ENCODE measurements at regions not wholly inside any gene's neighbourhood (a gene's known extent, or its start where the extent isn't known, plus 50 kb on each side); places are given as distances from the start of the nearest gene placed in this dataset.

GRCh38 chr3:18066899-18067582 is 324.6 kb upstream of the TBC1D5 start:
- no peak overlapping the region for H3K4me3 ChIP-seq (ENCODE audit: low read depth, low read length)
- no peak overlapping the region for H3K9ac ChIP-seq (ENCODE audit: low read depth, low read length)
- no peaks in the 10 kb centered on the region for H3K36me3 ChIP-seq (ENCODE audit: control insufficient read depth, insufficient read depth, low read length)
- peaks cover 4% of the 10 kb centered on the region; the same call in 1 of the 2 replicates for H3K4me1 ChIP-seq (ENCODE audit: control insufficient read depth, insufficient read depth, low read length)
- H3K27ac ChIP-seq (ENCODE audit: low read depth, low read length), result no peak overlapping the region
- H3K9me3 ChIP-seq (ENCODE audit: control insufficient read depth, insufficient read depth, low read length), result no peaks in the 10 kb centered on the region
- no peaks in the 10 kb centered on the region for H3K27me3 ChIP-seq (ENCODE audit: control insufficient read depth, insufficient read depth, low read length)

- no peak overlapping the region for H3K9ac ChIP-seq (ENCODE audit: low read depth, low read length)
- 0 out of 2 replicates have a peak, but pooled peaks cover 3% of the 10 kb centered on the region for H3K4me1 ChIP-seq (ENCODE audit: control insufficient read depth, insufficient read depth, low read length)
- H3K4me3 ChIP-seq (ENCODE audit: low read depth, low read length), result no peak overlapping the region
- no peaks in the 10 kb centered on the region for H3K9me3 ChIP-seq (ENCODE audit: control insufficient read depth, insufficient read depth, low read length)
- H3K27me3 ChIP-seq (ENCODE audit: control insufficient read depth, insufficient read depth, low read length), result no peaks in the 10 kb centered on the region
- H3K27ac ChIP-seq (ENCODE audit: low read depth, low read length), result no peak overlapping the region
- no peaks in the 10 kb centered on the region for H3K36me3 ChIP-seq (ENCODE audit: control insufficient read depth, insufficient read depth, low read length)
These were observed 322.2 kb upstream of the TBC1D5 start for GRCh38 chr3:18064586-18064985.

- no peak overlapping the region for H3K27ac ChIP-seq (ENCODE audit: low read depth, low read length)
- no peaks in the 10 kb centered on the region for H3K4me1 ChIP-seq (ENCODE audit: control insufficient read depth, insufficient read depth, low read length)
- H3K9ac ChIP-seq (ENCODE audit: low read depth, low read length), result no peak overlapping the region
- H3K9me3 ChIP-seq (ENCODE audit: control insufficient read depth, insufficient read depth, low read length), result no peaks in the 10 kb centered on the region
- no peaks in the 10 kb centered on the region for H3K27me3 ChIP-seq (ENCODE audit: control insufficient read depth, insufficient read depth, low read length)
- H3K36me3 ChIP-seq (ENCODE audit: control insufficient read depth, insufficient read depth, low read length), result no peaks in the 10 kb centered on the region
- no peak overlapping the region for H3K4me3 ChIP-seq (ENCODE audit: low read depth, low read length)
These were observed 320.2 kb upstream of the TBC1D5 start for GRCh38 chr3:18062657-18063025.

GRCh38 chr3:18061737-18062656 is 319.6 kb upstream of the TBC1D5 start:
- H3K4me1 ChIP-seq (ENCODE audit: control insufficient read depth, insufficient read depth, low read length), result no peaks in the 10 kb centered on the region
- no peaks in the 10 kb centered on the region for H3K9me3 ChIP-seq (ENCODE audit: control insufficient read depth, insufficient read depth, low read length)
- no peak overlapping the region for H3K4me3 ChIP-seq (ENCODE audit: low read depth, low read length)
- H3K9ac ChIP-seq (ENCODE audit: low read depth, low read length), result no peak overlapping the region
- H3K36me3 ChIP-seq (ENCODE audit: control insufficient read depth, insufficient read depth, low read length), result no peaks in the 10 kb centered on the region
- no peak overlapping the region for H3K27ac ChIP-seq (ENCODE audit: low read depth, low read length)
- no peaks in the 10 kb centered on the region for H3K27me3 ChIP-seq (ENCODE audit: control insufficient read depth, insufficient read depth, low read length)

DNA sequence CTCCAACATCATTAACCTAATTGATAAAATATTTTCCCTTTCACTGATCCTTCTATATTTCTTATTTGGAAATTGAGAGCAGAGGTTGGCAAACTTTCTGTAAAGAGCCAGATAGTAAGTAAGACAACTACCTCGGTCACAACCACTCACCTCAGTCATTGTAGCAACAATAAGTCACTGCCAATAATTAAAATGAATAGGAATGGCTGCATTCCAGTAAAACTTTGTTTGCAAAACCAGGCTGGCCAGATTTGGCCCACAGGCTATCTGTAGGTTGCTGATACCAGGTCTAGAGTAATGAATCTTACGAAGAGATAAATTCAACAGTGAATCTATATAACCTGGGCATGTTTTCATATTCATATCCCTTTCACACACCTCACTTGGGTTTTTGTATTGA is 316.2 kb upstream of the TBC1D5 start:
- Histone ChIP-seq H3K27ac (ENCODE audit: low read depth, low read length) (no peak overlapping the region), H3K9me3 (ENCODE audit: control insufficient read depth, insufficient read depth, low read length) (0 out of 2 replicates have a peak, but pooled peaks cover 3% of the 10 kb centered on the region), H3K9ac (ENCODE audit: low read depth, low read length) (no peak overlapping the region), H3K4me1 (ENCODE audit: control insufficient read depth, insufficient read depth, low read length) (no peaks in the 10 kb centered on the region), H3K4me3 (ENCODE audit: low read depth, low read length) (no peak overlapping the region), H3K36me3 (ENCODE audit: control insufficient read depth, insufficient read depth, low read length) (no peaks in the 10 kb centered on the region), H3K27me3 (ENCODE audit: control insufficient read depth, insufficient read depth, low read length) (no peaks in the 10 kb centered on the region)

DNA sequence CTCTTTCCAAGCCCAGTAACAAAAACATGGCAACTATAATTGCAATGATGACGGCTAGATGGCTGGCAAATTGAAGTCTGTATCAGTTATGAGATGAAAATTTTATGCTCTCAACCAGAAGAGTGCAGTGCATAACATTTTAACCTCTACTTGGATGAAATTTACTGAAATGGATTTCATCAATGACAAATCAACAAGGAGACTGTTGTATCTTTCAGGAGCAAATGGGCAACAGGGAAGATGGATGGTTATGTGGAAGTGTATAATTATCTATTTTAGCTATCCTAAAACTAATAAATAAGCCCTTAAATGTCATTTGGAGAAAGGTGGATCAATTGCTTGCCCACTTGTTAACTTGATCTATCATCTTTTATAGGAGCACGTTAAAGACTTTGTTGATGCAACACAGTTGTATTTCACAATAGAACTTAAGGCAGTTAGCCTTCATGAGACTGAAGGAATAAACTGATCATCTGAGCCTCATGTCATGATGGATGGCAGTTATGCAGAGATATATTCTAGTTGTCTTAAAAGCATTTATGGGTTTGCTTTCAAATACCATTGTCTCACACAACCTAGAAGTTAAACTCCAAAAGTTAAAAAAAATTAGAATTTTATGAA is 315.1 kb upstream of the TBC1D5 start:
- no peak overlapping the region for H3K27ac ChIP-seq (ENCODE audit: low read depth, low read length)

GRCh38 chr3:18054625-18055024 is 312.2 kb upstream of the TBC1D5 start:
- Histone ChIP-seq H3K9me3 (ENCODE audit: control insufficient read depth, insufficient read depth, low read length) (0 out of 2 replicates have a peak, but pooled peaks cover 3% of the 10 kb centered on the region), H3K27me3 (ENCODE audit: control insufficient read depth, insufficient read depth, low read length) (no peaks in the 10 kb centered on the region), H3K9ac (ENCODE audit: low read depth, low read length) (no peak overlapping the region), H3K36me3 (ENCODE audit: control insufficient read depth, insufficient read depth, low read length) (no peaks in the 10 kb centered on the region), H3K4me1 (ENCODE audit: control insufficient read depth, insufficient read depth, low read length) (no peaks in the 10 kb centered on the region; the same call in 1 of the 2 replicates), H3K4me3 (ENCODE audit: low read depth, low read length) (no peak overlapping the region), H3K27ac (ENCODE audit: low read depth, low read length) (no peak overlapping the region)

More for the DNA sequence above, 315.1 kb upstream of the TBC1D5 start:
- Histone ChIP-seq H3K27me3 (ENCODE audit: control insufficient read depth, insufficient read depth, low read length) (no peaks in the 10 kb centered on the region), H3K9ac (ENCODE audit: low read depth, low read length) (no peak overlapping the region), H3K9me3 (ENCODE audit: control insufficient read depth, insufficient read depth, low read length) (0 out of 2 replicates have a peak, but pooled peaks cover 3% of the 10 kb centered on the region), H3K4me3 (ENCODE audit: low read depth, low read length) (no peak overlapping the region), H3K4me1 (ENCODE audit: control insufficient read depth, insufficient read depth, low read length) (no peaks in the 10 kb centered on the region), H3K36me3 (ENCODE audit: control insufficient read depth, insufficient read depth, low read length) (no peaks in the 10 kb centered on the region)

DNA sequence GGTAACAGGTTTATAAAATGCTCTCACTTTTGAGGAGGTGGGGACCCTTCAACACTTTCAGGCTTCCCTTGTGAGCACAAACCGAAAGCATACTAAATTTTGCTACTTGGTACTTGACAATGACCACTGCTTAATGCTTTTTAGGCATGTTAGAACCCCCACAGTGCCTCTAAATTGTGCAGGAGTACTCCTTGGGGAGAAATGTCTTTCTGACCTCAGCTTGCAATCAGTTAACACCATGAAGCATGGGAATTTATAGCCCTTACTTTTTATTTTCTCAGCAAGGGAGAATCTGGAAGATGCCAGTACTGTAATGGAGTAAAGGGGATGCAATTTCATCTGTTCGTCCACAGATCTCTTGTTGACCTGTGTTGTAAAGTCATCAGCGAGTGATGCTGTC is 308.9 kb upstream of the TBC1D5 start:
- Histone ChIP-seq H3K36me3 (ENCODE audit: control insufficient read depth, insufficient read depth, low read length) (no peaks in the 10 kb centered on the region), H3K27ac (ENCODE audit: low read depth, low read length) (no peak overlapping the region), H3K9ac (ENCODE audit: low read depth, low read length) (no peak overlapping the region), H3K9me3 (ENCODE audit: control insufficient read depth, insufficient read depth, low read length) (0 out of 2 replicates have a peak, but pooled peaks cover 3% of the 10 kb centered on the region), H3K4me1 (ENCODE audit: control insufficient read depth, insufficient read depth, low read length) (no peaks in the 10 kb centered on the region; the same call in 1 of the 2 replicates), H3K27me3 (ENCODE audit: control insufficient read depth, insufficient read depth, low read length) (no peaks in the 10 kb centered on the region), H3K4me3 (ENCODE audit: low read depth, low read length) (no peak overlapping the region)

DNA sequence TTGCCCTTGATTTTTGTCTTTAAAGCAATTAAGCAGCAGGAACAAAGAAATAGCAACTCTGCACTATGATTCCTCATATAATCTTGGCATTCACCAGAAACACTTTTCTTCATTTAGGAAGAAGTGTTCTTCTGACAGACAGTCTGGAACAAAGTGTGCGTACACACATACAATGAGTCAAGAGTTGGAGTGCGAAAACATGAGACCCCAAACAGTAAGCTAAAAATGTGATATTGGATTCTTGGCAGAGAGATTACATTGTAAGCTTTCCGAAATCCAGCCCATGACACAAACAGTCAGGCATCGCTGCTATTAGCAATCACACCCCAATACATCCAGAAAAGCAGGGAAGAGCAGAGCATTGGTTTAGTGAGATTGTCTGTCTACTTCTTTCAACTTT is 306.7 kb upstream of the TBC1D5 start:
- Histone ChIP-seq H3K9ac (ENCODE audit: low read depth, low read length) (no peak overlapping the region), H3K4me1 (ENCODE audit: control insufficient read depth, insufficient read depth, low read length) (no peaks in the 10 kb centered on the region; the same call in 1 of the 2 replicates), H3K27me3 (ENCODE audit: control insufficient read depth, insufficient read depth, low read length) (no peaks in the 10 kb centered on the region), H3K27ac (ENCODE audit: low read depth, low read length) (no peak overlapping the region), H3K36me3 (ENCODE audit: control insufficient read depth, insufficient read depth, low read length) (no peaks in the 10 kb centered on the region), H3K9me3 (ENCODE audit: control insufficient read depth, insufficient read depth, low read length) (no peaks in the 10 kb centered on the region), H3K4me3 (ENCODE audit: low read depth, low read length) (no peak overlapping the region)

DNA sequence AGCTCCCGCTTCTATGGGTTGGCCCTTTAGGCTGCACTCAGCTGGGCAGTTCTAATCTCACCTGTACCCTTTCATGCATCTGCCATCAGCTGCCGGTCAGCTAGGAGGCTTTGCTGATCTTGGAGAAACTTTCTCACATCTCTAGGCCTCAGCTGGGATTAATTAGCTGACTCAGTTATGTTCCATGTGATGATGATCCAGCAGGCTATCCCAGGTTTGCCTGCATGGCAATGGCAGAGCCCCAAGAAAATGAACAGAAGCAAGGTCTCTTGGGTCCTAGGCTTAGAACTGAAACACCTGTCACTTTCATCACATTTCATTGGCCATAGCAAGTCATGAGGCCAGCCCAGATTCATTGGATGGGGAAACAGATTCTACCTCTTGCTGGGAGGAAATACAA is 304.6 kb upstream of the TBC1D5 start:
- H3K9me3 ChIP-seq (ENCODE audit: control insufficient read depth, insufficient read depth, low read length), result no peaks in the 10 kb centered on the region
- no peaks in the 10 kb centered on the region for H3K36me3 ChIP-seq (ENCODE audit: control insufficient read depth, insufficient read depth, low read length)
- H3K27me3 ChIP-seq (ENCODE audit: control insufficient read depth, insufficient read depth, low read length), result no peaks in the 10 kb centered on the region
- no peak overlapping the region for H3K4me3 ChIP-seq (ENCODE audit: low read depth, low read length)
- H3K9ac ChIP-seq (ENCODE audit: low read depth, low read length), result no peak overlapping the region
- H3K4me1 ChIP-seq (ENCODE audit: control insufficient read depth, insufficient read depth, low read length), result no peaks in the 10 kb centered on the region; the same call in 1 of the 2 replicates
- H3K27ac ChIP-seq (ENCODE audit: low read depth, low read length), result no peak overlapping the region

Data from HUES48 (cell line).